ENCODE measurements at regions not wholly inside any gene's neighbourhood (a gene's known extent, or its start where the extent isn't known, plus 50 kb on each side); places are given as distances from the start of the nearest gene placed in this dataset.

GRCh38 chr2:219983836-219984235 lies 356.4 kb downstream of the SLC4A3 start:
- no peak for TF ChIP-seq BHLHE40 (IDR thresholded peaks at IDR 0.05; ENCODE audit: borderline replicate concordance)
- TF ChIP-seq ZNF384 (IDR thresholded peaks at IDR 0.05) = no peak
- no peak for TF ChIP-seq SP1 (IDR thresholded peaks at IDR 0.05)
- no peak for TF ChIP-seq HDGF (IDR thresholded peaks at IDR 0.05; ENCODE audit: borderline replicate concordance)
- TF ChIP-seq L3MBTL2 (conservative IDR thresholded peaks at IDR 0.05) = no peak
- TF ChIP-seq FOXK2 (IDR thresholded peaks at IDR 0.05) = no peak
- no peak for TF ChIP-seq TARDBP (IDR thresholded peaks at IDR 0.05)
- no peak for TF ChIP-seq ARNT (IDR thresholded peaks at IDR 0.05)
- no peak for TF ChIP-seq FOXA1 (IDR thresholded peaks at IDR 0.05)
- no peak for TF ChIP-seq ELF4 (IDR thresholded peaks at IDR 0.05)
- no peak for TF ChIP-seq CTBP1 (IDR thresholded peaks at IDR 0.05; ENCODE audit: borderline replicate concordance)
- no peak for TF ChIP-seq NFRKB (IDR thresholded peaks at IDR 0.05)
- TF ChIP-seq SUZ12 (IDR thresholded peaks at IDR 0.05) = no peak
- no peak for TF ChIP-seq LEF1 (IDR thresholded peaks at IDR 0.05; ENCODE audit: borderline replicate concordance)
- TF ChIP-seq PKNOX1 (IDR thresholded peaks at IDR 0.05) = no peak
- no peak for TF ChIP-seq FOXM1 (IDR thresholded peaks at IDR 0.05; ENCODE audit: borderline replicate concordance)
- ChIA-PET CTCF (interaction anchor here (0.7 kb wide), 1 partner anchor 542 kb away, joined by 3 read pairs; no protein-coding TSS in a partner anchor), POLR2A (no interaction called here)
- no peak for DNase-seq (ENCODE audit: extremely low spot score)

GRCh38 chr2:219985017-219985416 lies 357.6 kb downstream of the SLC4A3 start:
- ChIA-PET CTCF (no interaction called here), POLR2A (no interaction called here)

GRCh38 chr2:219987830-219988229 lies 360.4 kb downstream of the SLC4A3 start:
- DNase-seq (ENCODE audit: extremely low spot score) = no peak
- CTCF ChIA-PET = no interaction called here
- POLR2A ChIA-PET = no interaction called here

More at GRCh38 chr2:219985017-219985416, 357.6 kb downstream of the SLC4A3 start:
- no peak for DNase-seq (ENCODE audit: extremely low spot score)
- TF ChIP-seq LEF1 (IDR thresholded peaks at IDR 0.05; ENCODE audit: borderline replicate concordance) (no peak), FOXK2 (IDR thresholded peaks at IDR 0.05) (no peak), CTBP1 (IDR thresholded peaks at IDR 0.05; ENCODE audit: borderline replicate concordance) (no peak), ZNF384 (IDR thresholded peaks at IDR 0.05) (no peak), BHLHE40 (IDR thresholded peaks at IDR 0.05; ENCODE audit: borderline replicate concordance) (no peak), SUZ12 (IDR thresholded peaks at IDR 0.05) (no peak), ELF4 (IDR thresholded peaks at IDR 0.05) (no peak), FOXA1 (IDR thresholded peaks at IDR 0.05) (no peak), ARNT (IDR thresholded peaks at IDR 0.05) (no peak), SP1 (IDR thresholded peaks at IDR 0.05) (no peak), FOXM1 (IDR thresholded peaks at IDR 0.05; ENCODE audit: borderline replicate concordance) (no peak), HDGF (IDR thresholded peaks at IDR 0.05; ENCODE audit: borderline replicate concordance) (no peak), NFRKB (IDR thresholded peaks at IDR 0.05) (no peak), L3MBTL2 (conservative IDR thresholded peaks at IDR 0.05) (no peak)

GRCh38 chr2:219989744-219990143 lies 362.3 kb downstream of the SLC4A3 start:
- ChIA-PET CTCF (no interaction called here), POLR2A (no interaction called here)
- DNase-seq (ENCODE audit: extremely low spot score) = no peak
- no peak for TF ChIP-seq NFRKB (IDR thresholded peaks at IDR 0.05)
- no peak for TF ChIP-seq L3MBTL2 (conservative IDR thresholded peaks at IDR 0.05)
- TF ChIP-seq HDGF (IDR thresholded peaks at IDR 0.05; ENCODE audit: borderline replicate concordance) = no peak
- no peak for TF ChIP-seq LEF1 (IDR thresholded peaks at IDR 0.05; ENCODE audit: borderline replicate concordance)

More at GRCh38 chr2:219987830-219988229, 360.4 kb downstream of the SLC4A3 start:
- TF ChIP-seq FOXM1 (IDR thresholded peaks at IDR 0.05; ENCODE audit: borderline replicate concordance) (no peak), L3MBTL2 (conservative IDR thresholded peaks at IDR 0.05) (no peak), NFRKB (IDR thresholded peaks at IDR 0.05) (no peak), LEF1 (IDR thresholded peaks at IDR 0.05; ENCODE audit: borderline replicate concordance) (no peak), BHLHE40 (IDR thresholded peaks at IDR 0.05; ENCODE audit: borderline replicate concordance) (no peak), ARNT (IDR thresholded peaks at IDR 0.05) (no peak), SP1 (IDR thresholded peaks at IDR 0.05) (no peak), CTBP1 (IDR thresholded peaks at IDR 0.05; ENCODE audit: borderline replicate concordance) (no peak), FOXK2 (IDR thresholded peaks at IDR 0.05) (no peak), SUZ12 (IDR thresholded peaks at IDR 0.05) (no peak), TARDBP (IDR thresholded peaks at IDR 0.05) (no peak), ZNF384 (IDR thresholded peaks at IDR 0.05) (no peak), ELF4 (IDR thresholded peaks at IDR 0.05) (no peak), PKNOX1 (IDR thresholded peaks at IDR 0.05) (no peak), FOXA1 (IDR thresholded peaks at IDR 0.05) (no peak), HDGF (IDR thresholded peaks at IDR 0.05; ENCODE audit: borderline replicate concordance) (no peak)

GRCh38 chr2:219991116-219991515 lies 363.7 kb downstream of the SLC4A3 start:
- TF ChIP-seq FOXA1 (IDR thresholded peaks at IDR 0.05) (no peak), BHLHE40 (IDR thresholded peaks at IDR 0.05; ENCODE audit: borderline replicate concordance) (no peak), FOXM1 (IDR thresholded peaks at IDR 0.05; ENCODE audit: borderline replicate concordance) (no peak), HDGF (IDR thresholded peaks at IDR 0.05; ENCODE audit: borderline replicate concordance) (no peak), NFRKB (IDR thresholded peaks at IDR 0.05) (no peak), L3MBTL2 (conservative IDR thresholded peaks at IDR 0.05) (no peak), SUZ12 (IDR thresholded peaks at IDR 0.05) (no peak), CTBP1 (IDR thresholded peaks at IDR 0.05; ENCODE audit: borderline replicate concordance) (no peak), TARDBP (IDR thresholded peaks at IDR 0.05) (no peak), FOXK2 (IDR thresholded peaks at IDR 0.05) (no peak), ZNF384 (IDR thresholded peaks at IDR 0.05) (no peak), LEF1 (IDR thresholded peaks at IDR 0.05; ENCODE audit: borderline replicate concordance) (no peak), ELF4 (IDR thresholded peaks at IDR 0.05) (no peak), ARNT (IDR thresholded peaks at IDR 0.05) (no peak), PKNOX1 (IDR thresholded peaks at IDR 0.05) (no peak), SP1 (IDR thresholded peaks at IDR 0.05) (no peak)
- ChIA-PET CTCF (no interaction called here), POLR2A (no interaction called here)
- DNase-seq (ENCODE audit: extremely low spot score) = no peak

- DNase-seq (ENCODE audit: extremely low spot score) = no peak
- ChIA-PET CTCF (no interaction called here), POLR2A (no interaction called here)
- no peak for TF ChIP-seq CTBP1 (IDR thresholded peaks at IDR 0.05; ENCODE audit: borderline replicate concordance)
- no peak for TF ChIP-seq NFRKB (IDR thresholded peaks at IDR 0.05)
- no peak for TF ChIP-seq FOXA1 (IDR thresholded peaks at IDR 0.05)
- TF ChIP-seq FOXK2 (IDR thresholded peaks at IDR 0.05) = no peak
- TF ChIP-seq FOXM1 (IDR thresholded peaks at IDR 0.05; ENCODE audit: borderline replicate concordance) = no peak
- TF ChIP-seq L3MBTL2 (conservative IDR thresholded peaks at IDR 0.05) = no peak
- TF ChIP-seq SUZ12 (IDR thresholded peaks at IDR 0.05) = no peak
- TF ChIP-seq PKNOX1 (IDR thresholded peaks at IDR 0.05) = no peak
- TF ChIP-seq ARNT (IDR thresholded peaks at IDR 0.05) = no peak
- no peak for TF ChIP-seq BHLHE40 (IDR thresholded peaks at IDR 0.05; ENCODE audit: borderline replicate concordance)
- no peak for TF ChIP-seq ZNF384 (IDR thresholded peaks at IDR 0.05)
- no peak for TF ChIP-seq LEF1 (IDR thresholded peaks at IDR 0.05; ENCODE audit: borderline replicate concordance)
These were observed 368.0 kb downstream of the SLC4A3 start for GRCh38 chr2:219995399-219995798.

All from HEK293T (cell line).